SK-N-SH (cell line): ENCODE measurements at regions not wholly inside any gene's neighbourhood (a gene's known extent, or its start where the extent isn't known, plus 50 kb on each side); places are given as distances from the start of the nearest gene placed in this dataset.

Experiments used
- CTCF ChIA-PET: fragments of 300-600, 350-600 bp; formaldehyde crosslinking; extraction: SDS; loops from one replicate; lab custom pipeline; 2021; lab: Yijun Ruan, JAX
- POLR2A ChIA-PET: fragments of 350-600 bp; sonication (Branson Sonifier 250); formaldehyde crosslinking; extraction: SDS; loops from one replicate; lab custom pipeline; 2020; ENCODE audit warnings: antibody characterized with exemption, inconsistent platforms; lab: Yijun Ruan, JAX
- DNase-seq: peaks from one replicate; pipeline ENCODE4 v3.0.0; 2012
- H2AFZ ChIP-seq: fragments of 200-600 bp; sonication (generic); 2 replicates; pipeline ENCODE4 v1.8.1; 2016; ENCODE audit warnings: antibody characterized with exemption, mild to moderate bottlenecking, low read depth
- H3F3A ChIP-seq: fragments of 200-600 bp; sonication (generic); replicated peaks from 2 replicates; pipeline ENCODE3; 2016; ENCODE audit warnings: antibody characterized with exemption, mild to moderate bottlenecking; ENCODE audit not compliant: insufficient read depth
- H3K27ac ChIP-seq, 2 experiments: fragments of 200-500 bp in 1 of 2; fragments of 200-600 bp in 1 of 2; sonication (Bioruptor generic) in 1 of 2; sonication (generic), shearing (Covaris generic) in 1 of 2; 2 replicates each; pipeline versions ENCODE4 v1.5.1 to v1.6.1; 2014 to 2016; ENCODE audit warnings: low read depth in 2 of 2, inconsistent platforms in 1 of 2, low read length in 1 of 2, mild to moderate bottlenecking in 1 of 2, mixed read lengths in 1 of 2
- H3K27me3 ChIP-seq: fragments of 200-600 bp; sonication (generic), shearing (Covaris generic); 2 replicates; pipeline ENCODE4 v1.6.1; 2016; ENCODE audit warnings: mixed run types; ENCODE audit not compliant: insufficient read depth
- H3K36me3 ChIP-seq, 2 experiments: fragments of 200-500 bp in 1 of 2; fragments of 200-600 bp in 1 of 2; sonication (Bioruptor generic) in 1 of 2; sonication (generic) in 1 of 2; replicated peaks in 1 of 2; 2 replicates each; pipeline versions ENCODE3 to v1.5.1; 2014 to 2016; ENCODE audit warnings: low read length in 1 of 2, mild to moderate bottlenecking in 1 of 2; ENCODE audit not compliant: insufficient read depth in 2 of 2, control insufficient read depth in 1 of 2
- H3K4me1 ChIP-seq, 2 experiments: fragments of 200-500 bp in 1 of 2; fragments of 200-600 bp in 1 of 2; sonication (Bioruptor generic) in 1 of 2; sonication (generic), shearing (Covaris generic) in 1 of 2; 2 replicates each; pipeline versions ENCODE4 v1.5.1 to v1.6.1; 2014 to 2016; ENCODE audit warnings: low read depth in 1 of 2, low read length in 1 of 2, mixed run types in 1 of 2; ENCODE audit not compliant: insufficient read depth in 2 of 2, control insufficient read depth in 1 of 2
- H3K4me2 ChIP-seq: fragments of 200-600 bp; sonication (generic), shearing (Covaris generic); 2 replicates; pipeline ENCODE4 v1.6.1; 2017; ENCODE audit warnings: mixed run types
- H3K4me3 ChIP-seq, 2 experiments: fragments of 200-500 bp in 1 of 2; fragments of 200-600 bp in 1 of 2; sonication (Bioruptor generic) in 1 of 2; sonication (generic), shearing (Covaris generic) in 1 of 2; 2 replicates each; pipeline versions ENCODE4 v1.5.1 to v1.8.1; 2014 to 2016; ENCODE audit warnings: low read depth in 2 of 2, inconsistent platforms in 1 of 2, low read length in 1 of 2, mild to moderate bottlenecking in 1 of 2, mixed read lengths in 1 of 2, moderate library complexity in 1 of 2
- H3K79me2 ChIP-seq: fragments of 200-600 bp; sonication (generic); 2 replicates; pipeline ENCODE4 v1.8.1; 2017; ENCODE audit warnings: mild to moderate bottlenecking; ENCODE audit not compliant: insufficient read depth
- H3K9ac ChIP-seq: fragments of 200-600 bp; sonication (generic); 2 replicates; pipeline ENCODE4 v1.6.1; 2017; ENCODE audit warnings: mixed run types
- H3K9me2 ChIP-seq: fragments of 200-600 bp; sonication (generic); 2 replicates; pipeline ENCODE4 v1.6.1; 2017; ENCODE audit warnings: mixed run types
- H3K9me3 ChIP-seq: fragments of 200-600 bp; sonication (generic); 2 replicates; pipeline ENCODE4 v1.6.1; 2017; ENCODE audit warnings: mixed run types, mild to moderate bottlenecking, moderate library complexity
- H4K20me1 ChIP-seq: fragments of 200-600 bp; sonication (generic); 2 replicates; pipeline ENCODE4 v1.6.1; 2017; ENCODE audit warnings: mild to moderate bottlenecking, mixed run types; ENCODE audit not compliant: insufficient read depth
- FOXJ3 ChIP-seq: sonication (generic); formaldehyde crosslinking; IDR thresholded peaks from 2 replicates; pipeline ENCODE4 v1.5.1; 2020; ENCODE audit warnings: mild to moderate bottlenecking, missing genetic modification reagents
- GABPA ChIP-seq: IDR thresholded peaks from 2 replicates; pipeline ENCODE4 v1.4.0; 2012; ENCODE audit warnings: low read depth, mild to moderate bottlenecking
- MXI1 ChIP-seq: IDR thresholded peaks from 2 replicates; pipeline ENCODE4 v1.6.1; 2012; ENCODE audit warnings: mild to moderate bottlenecking, low read depth, low read length, improper control_type of control experiment
- NFIC ChIP-seq: IDR thresholded peaks from 2 replicates; pipeline ENCODE4 v1.4.0; 2012; ENCODE audit warnings: borderline replicate concordance
- SIN3A ChIP-seq: IDR thresholded peaks from 2 replicates; pipeline ENCODE4 v1.6.1; 2012; ENCODE audit warnings: low read depth, mild to moderate bottlenecking, low read length, moderate library complexity, borderline replicate concordance
- TEAD4 ChIP-seq: IDR thresholded peaks from 2 replicates; pipeline ENCODE4 v1.4.0; 2012; ENCODE audit warnings: mild to moderate bottlenecking, borderline replicate concordance; ENCODE audit not compliant: insufficient read depth
- WGBS: methylation state at CpG from one replicate; pipeline ENCODE4 v1.1.6; 2017; ENCODE audit warnings: low lambda C conversion rate; 5-methylcytosine and 5-hydroxymethylcytosine counted together
- TF ChIP-seq, protein P1 (sequence below): IDR thresholded peaks from 2 replicates; pipeline ENCODE4 v1.6.1; 2012; ENCODE audit warnings: mild to moderate bottlenecking, low read depth, low read length, moderate library complexity
- TF ChIP-seq, protein P2 (sequence below): fragments of 150-350 bp; IDR thresholded peaks from 2 replicates; pipeline ENCODE4 v1.6.1; 2017; ENCODE audit warnings: antibody characterized with exemption, low read length, low read depth, borderline replicate concordance
- TF ChIP-seq, protein P3 (sequence below): IDR thresholded peaks from 2 replicates; pipeline ENCODE4 v1.4.0; 2012; ENCODE audit warnings: low read depth, borderline replicate concordance

DNA sequence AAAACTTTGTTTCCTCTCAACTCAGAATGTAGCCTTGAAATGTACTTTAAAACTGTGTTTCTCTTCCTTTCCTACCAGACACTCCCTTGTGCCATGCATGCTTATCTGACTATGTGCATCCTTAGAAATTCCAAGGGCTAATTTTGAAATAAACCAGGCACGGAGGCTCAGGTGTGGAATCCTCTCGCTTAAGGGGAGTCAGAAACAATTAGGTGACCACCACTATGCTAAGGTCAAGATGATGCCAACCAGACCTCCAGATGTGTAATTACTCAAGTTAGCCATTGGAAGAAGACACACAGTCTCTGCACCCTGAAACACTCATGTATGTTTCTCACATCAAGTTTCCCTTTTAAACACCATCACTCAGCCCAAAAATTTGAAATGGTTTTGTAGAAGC lies 572.1 kb downstream of the VGLL3 start:
- Histone ChIP-seq H3K4me3 (no peak overlapping the region), H3K27ac (no peak overlapping the region), H3F3A (no peaks in the 10 kb centered on the region), H3K4me1 (no peaks in the 10 kb centered on the region), H3K9me2 (no peaks in the 10 kb centered on the region), H3K79me2 (no peaks in the 10 kb centered on the region), H3K9ac (no peak overlapping the region), H3K4me2 (no peak overlapping the region), H3K9me3 (no peaks in the 10 kb centered on the region), H4K20me1 (no peaks in the 10 kb centered on the region), H3K27me3 (no peaks in the 10 kb centered on the region), H2AFZ (no peak overlapping the region), H3K36me3 (no peaks in the 10 kb centered on the region)
- TF ChIP-seq, protein P1, sequence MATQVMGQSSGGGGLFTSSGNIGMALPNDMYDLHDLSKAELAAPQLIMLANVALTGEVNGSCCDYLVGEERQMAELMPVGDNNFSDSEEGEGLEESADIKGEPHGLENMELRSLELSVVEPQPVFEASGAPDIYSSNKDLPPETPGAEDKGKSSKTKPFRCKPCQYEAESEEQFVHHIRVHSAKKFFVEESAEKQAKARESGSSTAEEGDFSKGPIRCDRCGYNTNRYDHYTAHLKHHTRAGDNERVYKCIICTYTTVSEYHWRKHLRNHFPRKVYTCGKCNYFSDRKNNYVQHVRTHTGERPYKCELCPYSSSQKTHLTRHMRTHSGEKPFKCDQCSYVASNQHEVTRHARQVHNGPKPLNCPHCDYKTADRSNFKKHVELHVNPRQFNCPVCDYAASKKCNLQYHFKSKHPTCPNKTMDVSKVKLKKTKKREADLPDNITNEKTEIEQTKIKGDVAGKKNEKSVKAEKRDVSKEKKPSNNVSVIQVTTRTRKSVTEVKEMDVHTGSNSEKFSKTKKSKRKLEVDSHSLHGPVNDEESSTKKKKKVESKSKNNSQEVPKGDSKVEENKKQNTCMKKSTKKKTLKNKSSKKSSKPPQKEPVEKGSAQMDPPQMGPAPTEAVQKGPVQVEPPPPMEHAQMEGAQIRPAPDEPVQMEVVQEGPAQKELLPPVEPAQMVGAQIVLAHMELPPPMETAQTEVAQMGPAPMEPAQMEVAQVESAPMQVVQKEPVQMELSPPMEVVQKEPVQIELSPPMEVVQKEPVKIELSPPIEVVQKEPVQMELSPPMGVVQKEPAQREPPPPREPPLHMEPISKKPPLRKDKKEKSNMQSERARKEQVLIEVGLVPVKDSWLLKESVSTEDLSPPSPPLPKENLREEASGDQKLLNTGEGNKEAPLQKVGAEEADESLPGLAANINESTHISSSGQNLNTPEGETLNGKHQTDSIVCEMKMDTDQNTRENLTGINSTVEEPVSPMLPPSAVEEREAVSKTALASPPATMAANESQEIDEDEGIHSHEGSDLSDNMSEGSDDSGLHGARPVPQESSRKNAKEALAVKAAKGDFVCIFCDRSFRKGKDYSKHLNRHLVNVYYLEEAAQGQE: no peak
- TF ChIP-seq, protein P2, sequence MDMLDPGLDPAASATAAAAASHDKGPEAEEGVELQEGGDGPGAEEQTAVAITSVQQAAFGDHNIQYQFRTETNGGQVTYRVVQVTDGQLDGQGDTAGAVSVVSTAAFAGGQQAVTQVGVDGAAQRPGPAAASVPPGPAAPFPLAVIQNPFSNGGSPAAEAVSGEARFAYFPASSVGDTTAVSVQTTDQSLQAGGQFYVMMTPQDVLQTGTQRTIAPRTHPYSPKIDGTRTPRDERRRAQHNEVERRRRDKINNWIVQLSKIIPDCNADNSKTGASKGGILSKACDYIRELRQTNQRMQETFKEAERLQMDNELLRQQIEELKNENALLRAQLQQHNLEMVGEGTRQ: no peak
- ChIA-PET POLR2A (no interaction called here), CTCF (no interaction called here)
- WGBS: 6% methylated on average over 2 of the region's 2 CpGs
- DNase-seq: no peak

- ChIA-PET CTCF (no interaction called here), POLR2A (no interaction called here)
- no peaks in the 10 kb centered on the region for H4K20me1 ChIP-seq
- no peaks in the 10 kb centered on the region for H3K9me3 ChIP-seq
- no peak for DNase-seq
- no peaks in the 10 kb centered on the region for H3K9me2 ChIP-seq
- no peak overlapping the region for H3K27ac ChIP-seq
- 13% methylated on average over 3 of the region's 3 CpGs for WGBS
- no peaks in the 10 kb centered on the region for H3K27me3 ChIP-seq
- H3K9ac ChIP-seq: no peak overlapping the region
- no peaks in the 10 kb centered on the region for H3K79me2 ChIP-seq
- no peaks in the 10 kb centered on the region for H3F3A ChIP-seq
- H3K36me3 ChIP-seq: no peaks in the 10 kb centered on the region
- TF ChIP-seq SIN3A (no peak), GABPA (no peak), TEAD4 (no peak)
- H3K4me2 ChIP-seq: no peak overlapping the region
- no peak overlapping the region for H2AFZ ChIP-seq
- no peak overlapping the region for H3K4me3 ChIP-seq
- no peaks in the 10 kb centered on the region for H3K4me1 ChIP-seq
Observed at GRCh38 chr3:86416334-86416733, 574.6 kb downstream of the VGLL3 start.

DNA sequence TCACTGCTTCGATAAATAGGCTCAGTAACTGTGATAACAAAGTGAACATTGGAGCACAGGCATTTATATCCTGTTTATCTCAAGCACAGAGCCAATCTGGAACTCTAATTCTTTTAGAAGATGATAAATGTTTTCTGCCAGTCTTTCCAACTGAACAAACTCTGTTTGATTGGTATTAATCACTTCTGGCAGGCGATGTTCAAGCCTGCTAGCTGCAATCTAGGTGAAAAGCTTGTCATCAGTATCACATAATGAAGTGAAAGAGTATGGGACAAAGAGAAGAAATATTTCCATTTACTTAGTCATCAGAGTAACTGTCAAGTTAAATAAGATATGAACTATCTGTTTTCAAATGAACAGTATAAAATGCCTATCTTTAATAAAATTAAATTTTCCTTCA lies 577.3 kb downstream of the VGLL3 start:
- no peak overlapping the region for H3K4me2 ChIP-seq
- H4K20me1 ChIP-seq: no peaks in the 10 kb centered on the region
- no peaks in the 10 kb centered on the region for H3F3A ChIP-seq
- DNase-seq: no peak
- no peaks in the 10 kb centered on the region for H3K9me3 ChIP-seq
- 3% methylated on average over 2 of the region's 2 CpGs for WGBS
- ChIA-PET CTCF (interaction anchor here (0.9 kb wide), 1 partner anchor 10 kb away, joined by 3 read pairs; no protein-coding TSS in a partner anchor), POLR2A (no interaction called here)
- no peaks in the 10 kb centered on the region for H3K4me1 ChIP-seq
- TF ChIP-seq FOXJ3 (no peak), NFIC (no peak), MXI1 (no peak), TEAD4 (no peak)
- TF ChIP-seq, protein P1: no peak
- TF ChIP-seq, protein P3, sequence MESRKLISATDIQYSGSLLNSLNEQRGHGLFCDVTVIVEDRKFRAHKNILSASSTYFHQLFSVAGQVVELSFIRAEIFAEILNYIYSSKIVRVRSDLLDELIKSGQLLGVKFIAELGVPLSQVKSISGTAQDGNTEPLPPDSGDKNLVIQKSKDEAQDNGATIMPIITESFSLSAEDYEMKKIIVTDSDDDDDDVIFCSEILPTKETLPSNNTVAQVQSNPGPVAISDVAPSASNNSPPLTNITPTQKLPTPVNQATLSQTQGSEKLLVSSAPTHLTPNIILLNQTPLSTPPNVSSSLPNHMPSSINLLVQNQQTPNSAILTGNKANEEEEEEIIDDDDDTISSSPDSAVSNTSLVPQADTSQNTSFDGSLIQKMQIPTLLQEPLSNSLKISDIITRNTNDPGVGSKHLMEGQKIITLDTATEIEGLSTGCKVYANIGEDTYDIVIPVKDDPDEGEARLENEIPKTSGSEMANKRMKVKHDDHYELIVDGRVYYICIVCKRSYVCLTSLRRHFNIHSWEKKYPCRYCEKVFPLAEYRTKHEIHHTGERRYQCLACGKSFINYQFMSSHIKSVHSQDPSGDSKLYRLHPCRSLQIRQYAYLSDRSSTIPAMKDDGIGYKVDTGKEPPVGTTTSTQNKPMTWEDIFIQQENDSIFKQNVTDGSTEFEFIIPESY: no peak
- no peak overlapping the region for H2AFZ ChIP-seq
- no peaks in the 10 kb centered on the region for H3K27me3 ChIP-seq
- no peak overlapping the region for H3K9ac ChIP-seq
- no peaks in the 10 kb centered on the region for H3K36me3 ChIP-seq
- H3K9me2 ChIP-seq: no peaks in the 10 kb centered on the region
- H3K79me2 ChIP-seq: no peaks in the 10 kb centered on the region
- H3K4me3 ChIP-seq: no peak overlapping the region
- no peak overlapping the region for H3K27ac ChIP-seq
